Kasumi-1 (cell line): ENCODE measurements at regions not wholly inside any gene's neighbourhood (a gene's known extent, or its start where the extent isn't known, plus 50 kb on each side); places are given as distances from the start of the nearest gene placed in this dataset.
A peak's percentile ranks its signal among the peaks of the same experiment; 100 is the strongest.

ENCODE experiments used
- DNase-seq, 2 experiments: peaks; one replicate each; lab custom pipeline; 2025; lab: John Stamatoyannopoulos, UW

- no peak for DNase-seq
Measured at GRCh38 chr14:106807493-106807892, 1281.1 kb downstream of the TMEM121 start.

- no peak for DNase-seq
Measured at GRCh38 chr14:106808458-106808857, 1282.1 kb downstream of the TMEM121 start.

GRCh38 chr14:106808907-106809306 is 1282.5 kb downstream of the TMEM121 start:
- DNase-seq, result no peak

- DNase-seq, result no peak
Measured at GRCh38 chr14:106809615-106810014, 1283.2 kb downstream of the TMEM121 start.

- peak in 1 of 2 experiments; percentile 26 for DNase-seq
Measured at GRCh38 chr14:106810168-106810567, 1283.8 kb downstream of the TMEM121 start.

- DNase-seq, result no peak
Measured at GRCh38 chr14:106811162-106811561, 1284.8 kb downstream of the TMEM121 start.

GRCh38 chr14:106812788-106813476 is 1286.5 kb downstream of the TMEM121 start:
- DNase-seq, result no peak

- no peak for DNase-seq
Measured at GRCh38 chr14:106813477-106813823, 1287.1 kb downstream of the TMEM121 start.

GRCh38 chr14:106820119-106820518 is 1293.7 kb downstream of the TMEM121 start:
- no peak for DNase-seq

- no peak for DNase-seq
Measured at GRCh38 chr14:106821119-106821518, 1294.7 kb downstream of the TMEM121 start.

GRCh38 chr14:106822905-106823304 is 1296.5 kb downstream of the TMEM121 start:
- DNase-seq, result no peak

- no peak for DNase-seq
Measured at GRCh38 chr14:106823552-106823951, 1297.2 kb downstream of the TMEM121 start.

GRCh38 chr14:106826833-106827369 is 1300.5 kb downstream of the TMEM121 start:
- DNase-seq, result no peak

GRCh38 chr14:106831322-106831720 is 1304.9 kb downstream of the TMEM121 start:
- no peak for DNase-seq

- DNase-seq, result no peak
Measured at GRCh38 chr14:106837870-106838269, 1311.5 kb downstream of the TMEM121 start.

GRCh38 chr14:106838991-106839769 is 1312.8 kb downstream of the TMEM121 start:
- DNase-seq, result no peak

GRCh38 chr14:106840258-106840657 is 1313.9 kb downstream of the TMEM121 start:
- DNase-seq, result no peak

- DNase-seq, result peak in 1 of 2 experiments; percentile 8
Measured at GRCh38 chr14:106840991-106841390, 1314.6 kb downstream of the TMEM121 start.

- DNase-seq, result no peak
Measured at GRCh38 chr14:106841701-106842100, 1315.3 kb downstream of the TMEM121 start.

- no peak for DNase-seq
Measured at GRCh38 chr14:106842687-106843086, 1316.3 kb downstream of the TMEM121 start.

- peak in 1 of 2 experiments; percentile 47 for DNase-seq
Measured at GRCh38 chr14:106843386-106843785, 1317.0 kb downstream of the TMEM121 start.

- peak; percentile 94 to 95 for DNase-seq
Measured at GRCh38 chr14:106843951-106844483, 1317.6 kb downstream of the TMEM121 start.
